Stimulated activated naive CD4-positive, alpha-beta T cell treated with Interleukin-2 at 50 U/mL for 16 hours (primary cell): ENCODE measurements at regions not wholly inside any gene's neighbourhood (a gene's known extent, or its start where the extent isn't known, plus 50 kb on each side); places are given as distances from the start of the nearest gene placed in this dataset.
"Not testable (repeated sequence)": the region's sequence is repeated elsewhere in the genome, so short reads cannot be mapped to it uniquely, and the experiment has no call there.

Experiments used
- DNase-seq: peaks from one replicate; lab custom pipeline; 2025; lab: John Stamatoyannopoulos, UW

- DNase-seq = no peak
Observed at GRCh38 chr16:47905771-47906170, 250.0 kb downstream of the ABCC12 start.

GRCh38 chr16:47904691-47905090 lies 251.1 kb downstream of the ABCC12 start:
- DNase-seq = no peak

- no peak for DNase-seq
Observed at GRCh38 chr16:47903470-47903869, 252.3 kb downstream of the ABCC12 start.

GRCh38 chr16:47897105-47897504 lies 258.7 kb downstream of the ABCC12 start:
- not testable (repeated sequence) for DNase-seq

- DNase-seq = no peak
Observed at GRCh38 chr16:47895146-47895545, 260.6 kb downstream of the ABCC12 start.

GRCh38 chr16:47892999-47893398 lies 262.8 kb downstream of the ABCC12 start:
- DNase-seq = no peak

GRCh38 chr16:47888734-47889133 lies 267.1 kb downstream of the ABCC12 start:
- DNase-seq = no peak

GRCh38 chr16:47888142-47888541 lies 267.7 kb downstream of the ABCC12 start:
- no peak for DNase-seq

- no peak for DNase-seq
Observed at GRCh38 chr16:47887496-47887895, 268.3 kb downstream of the ABCC12 start.

- no peak for DNase-seq
Observed at GRCh38 chr16:47886631-47887415, 269.0 kb downstream of the ABCC12 start.

GRCh38 chr16:47886139-47886538 lies 269.7 kb downstream of the ABCC12 start:
- no peak for DNase-seq

- no peak for DNase-seq
Observed at GRCh38 chr16:47885489-47885888, 270.3 kb downstream of the ABCC12 start.

- no peak for DNase-seq
Observed at GRCh38 chr16:47884116-47884725, 271.6 kb downstream of the ABCC12 start.

GRCh38 chr16:47881574-47881973 lies 274.2 kb downstream of the ABCC12 start:
- no peak for DNase-seq

- DNase-seq = no peak
Observed at GRCh38 chr16:47880653-47881052, 275.1 kb downstream of the ABCC12 start.

- DNase-seq = no peak
Observed at GRCh38 chr16:47877166-47877565, 278.6 kb downstream of the ABCC12 start.

GRCh38 chr16:47876511-47876910 lies 279.3 kb downstream of the ABCC12 start:
- no peak for DNase-seq

- DNase-seq = no peak
Observed at GRCh38 chr16:47873434-47873833, 282.4 kb downstream of the ABCC12 start.

- no peak for DNase-seq
Observed at GRCh38 chr16:47872225-47872624, 283.6 kb downstream of the ABCC12 start.

GRCh38 chr16:47866423-47866822 lies 289.4 kb downstream of the ABCC12 start:
- DNase-seq = no peak

GRCh38 chr16:47865337-47865855 lies 290.4 kb downstream of the ABCC12 start:
- no peak for DNase-seq

- DNase-seq = not testable (repeated sequence)
Observed at GRCh38 chr16:47864262-47864661, 291.5 kb downstream of the ABCC12 start.

GRCh38 chr16:47861999-47862398 lies 293.8 kb downstream of the ABCC12 start:
- DNase-seq = no peak
